IMR-90 (cell line): ENCODE measurements at regions not wholly inside any gene's neighbourhood (a gene's known extent, or its start where the extent isn't known, plus 50 kb on each side); places are given as distances from the start of the nearest gene placed in this dataset.
"Not testable (repeated sequence)": the region's sequence is repeated elsewhere in the genome, so short reads cannot be mapped to it uniquely, and the experiment has no call there.

Source experiments
- ATAC-seq: fragments of 200-7000 bp; cut with Tn5 transposase; 2 replicates; pipeline ENCODE4 v1.9.1; 2020; ENCODE audit warnings: low read depth, mild to moderate bottlenecking, moderate library complexity
- BruUV-seq: library from RNA; stranded (reverse); fragments of 400-500 nt; replicated peaks from 2 replicates; lab custom pipeline; 2021; lab: Mats Ljungman, UMichigan
- CTCF ChIA-PET: fragments of 300-600 bp; formaldehyde crosslinking; extraction: SDS; loops from one replicate; lab custom pipeline; 2021; ENCODE audit warnings: antibody characterized with exemption; lab: Yijun Ruan, JAX
- POLR2A ChIA-PET: fragments of 300-600 bp; sonication (Branson Sonifier 250); formaldehyde crosslinking; loops from one replicate; lab custom pipeline; 2022; ENCODE audit warnings: antibody characterized with exemption; ENCODE audit not compliant: unreplicated experiment; lab: Charles Lee
- DNase-seq: peaks from one replicate; pipeline ENCODE4 v3.0.0; 2013
- H2AFZ ChIP-seq: replicated peaks from 2 replicates; pipeline ENCODE3; 2013; ENCODE audit warnings: low read length, mild to moderate bottlenecking; ENCODE audit not compliant: poor library complexity
- H2AK5ac ChIP-seq: 2 replicates; pipeline ENCODE4 v1.6.1; 2013; ENCODE audit warnings: low read depth, low read length, inconsistent platforms
- H2AK9ac ChIP-seq: replicated peaks from 2 replicates; pipeline ENCODE3; 2013; ENCODE audit warnings: mild to moderate bottlenecking, low read depth, low read length, moderate library complexity; ENCODE audit not compliant: poor library complexity
- H2BK120ac ChIP-seq: 2 replicates; pipeline ENCODE4 v1.6.1; 2013; ENCODE audit warnings: low read depth, low read length, inconsistent platforms
- H2BK15ac ChIP-seq: 3 replicates; pipeline ENCODE4 v1.6.1; 2013; ENCODE audit warnings: low read depth, low read length, inconsistent platforms
- H2BK20ac ChIP-seq: 2 replicates; pipeline ENCODE4 v1.6.1; 2013; ENCODE audit warnings: low read depth, mild to moderate bottlenecking, inconsistent platforms, low read length, moderate library complexity
- H2BK5ac ChIP-seq: 2 replicates; pipeline ENCODE4 v1.6.1; 2013; ENCODE audit warnings: mild to moderate bottlenecking, low read depth, low read length, inconsistent platforms; ENCODE audit not compliant: poor library complexity, severe bottlenecking
- H3K14ac ChIP-seq: replicated peaks from 2 replicates; pipeline ENCODE4 v1.6.1; 2013; ENCODE audit warnings: low read depth, low read length, inconsistent platforms
- H3K18ac ChIP-seq: 2 replicates; pipeline ENCODE4 v1.6.1; 2013; ENCODE audit warnings: low read depth, low read length, control low read depth
- H3K23ac ChIP-seq: 2 replicates; pipeline ENCODE4 v1.6.1; 2013; ENCODE audit warnings: low read depth, low read length, inconsistent platforms
- H3K27ac ChIP-seq: 2 replicates; pipeline ENCODE4 v1.5.1; 2013; ENCODE audit warnings: mild to moderate bottlenecking, control low read depth, low read length; ENCODE audit not compliant: insufficient read depth
- H3K27me3 ChIP-seq: 2 replicates; pipeline ENCODE4 v1.6.1; 2013; ENCODE audit warnings: low read length; ENCODE audit not compliant: control insufficient read depth, insufficient read depth
- H3K36me3 ChIP-seq: 2 replicates; pipeline ENCODE4 v1.6.1; 2013; ENCODE audit warnings: low read length, mixed read lengths; ENCODE audit not compliant: control insufficient read depth, insufficient read depth
- H3K4ac ChIP-seq: 2 replicates; pipeline ENCODE4 v1.6.1; 2013; ENCODE audit warnings: low read depth, low read length, inconsistent platforms
- H3K4me1 ChIP-seq: 2 replicates; pipeline ENCODE4 v1.6.1; 2013; ENCODE audit warnings: low read length, mixed read lengths; ENCODE audit not compliant: control insufficient read depth, insufficient read depth
- H3K4me2 ChIP-seq: 2 replicates; pipeline ENCODE4 v1.6.1; 2013; ENCODE audit warnings: low read depth, mild to moderate bottlenecking, control low read depth, low read length, moderate library complexity
- H3K4me3 ChIP-seq: 2 replicates; pipeline ENCODE4 v1.5.1; 2013; ENCODE audit warnings: low read depth, mild to moderate bottlenecking, control low read depth, low read length, moderate library complexity; ENCODE audit not compliant: insufficient read depth
- H3K56ac ChIP-seq: 2 replicates; pipeline ENCODE4 v1.6.1; 2013; ENCODE audit warnings: low read length, inconsistent platforms; ENCODE audit not compliant: insufficient read depth; ENCODE audit errors: extremely low read depth
- H3K79me1 ChIP-seq, 2 experiments: 2 replicates each; pipeline ENCODE4 v1.6.1; 2013; ENCODE audit warnings: low read length in 2 of 2, inconsistent platforms in 1 of 2, low read depth in 1 of 2
- H3K9ac ChIP-seq: 2 replicates; pipeline ENCODE4 v1.6.1; 2013; ENCODE audit warnings: low read depth, low read length, control low read depth
- H3K9me1 ChIP-seq: 2 replicates; pipeline ENCODE4 v1.6.1; 2013; ENCODE audit warnings: low read length, inconsistent platforms; ENCODE audit not compliant: insufficient read depth
- H3K9me3 ChIP-seq: 2 replicates; pipeline ENCODE4 v1.6.1; 2013; ENCODE audit warnings: low read length; ENCODE audit not compliant: control insufficient read depth, insufficient read depth
- H4K20me1 ChIP-seq: 2 replicates; pipeline ENCODE4 v1.6.1; 2013; ENCODE audit warnings: low read length, inconsistent platforms; ENCODE audit not compliant: insufficient read depth
- H4K5ac ChIP-seq: 2 replicates; pipeline ENCODE4 v1.6.1; 2013; ENCODE audit warnings: mild to moderate bottlenecking, low read depth, low read length, control low read depth
- H4K8ac ChIP-seq, 2 experiments: 2 replicates each; pipeline ENCODE4 v1.6.1; 2013; ENCODE audit warnings: low read depth in 2 of 2, low read length in 2 of 2, control low read depth in 1 of 2, inconsistent platforms in 1 of 2
- H4K91ac ChIP-seq: 2 replicates; pipeline ENCODE4 v1.6.1; 2013; ENCODE audit warnings: low read depth, low read length, inconsistent platforms; ENCODE audit not compliant: insufficient read depth
- CHD1 ChIP-seq: IDR thresholded peaks from 2 replicates; pipeline ENCODE4 v1.6.1; 2012; ENCODE audit warnings: low read depth, low read length, improper control_type of control experiment
- MAZ ChIP-seq: IDR thresholded peaks from 2 replicates; pipeline ENCODE4 v1.6.1; 2012; ENCODE audit warnings: low read depth, mild to moderate bottlenecking, low read length, improper control_type of control experiment, moderate library complexity, borderline replicate concordance
- NFE2L2 ChIP-seq: fragments of 150-350 bp; IDR thresholded peaks from 2 replicates; pipeline ENCODE4 v1.6.1; 2016; ENCODE audit warnings: low read depth, mild to moderate bottlenecking, low read length
- POLR2A ChIP-seq: IDR thresholded peaks from 2 replicates; pipeline ENCODE4 v1.6.1; 2012; ENCODE audit warnings: mild to moderate bottlenecking, low read depth, low read length
- USF2 ChIP-seq: fragments of 150-350 bp; IDR thresholded peaks from 2 replicates; pipeline ENCODE4 v1.6.1; 2017; ENCODE audit warnings: mild to moderate bottlenecking, antibody characterized with exemption, low read length, low read depth
- WGBS, 2 experiments: methylation state at CpG; one replicate each; pipeline versions ENCODE4 v1.1.5 to v1.1.7; 2013; ENCODE audit warnings: missing lambda C conversion rate in 2 of 2; ENCODE audit not compliant: insufficient read length in 1 of 2; ENCODE audit errors: extremely low coverage in 2 of 2; 5-methylcytosine and 5-hydroxymethylcytosine counted together
- dilution Hi-C: fragments of 300-500 bp; cut with HindIII; formaldehyde crosslinking; loops from one replicate; pipeline ENCODE4 v1.14.3; 2018; ENCODE audit warnings: low sequenced_read_pairs; ENCODE audit not compliant: unreplicated experiment
- in situ Hi-C: fragments of 300-500 bp; cut with MboI; formaldehyde crosslinking; loops from 3 replicates; pipeline ENCODE4 v1.14.3; 2019; ENCODE audit warnings: low sequenced_read_pairs, inconsistent platforms, mixed read lengths
- intact Hi-C: fragments of 100-400 bp; cut with micrococcal nuclease; formaldehyde crosslinking; loops from 2 replicates; pipeline ENCODE4 v1.10.0; 2022
- TF ChIP-seq, protein P1 (sequence below): fragments of 150-350 bp; IDR thresholded peaks from 2 replicates; pipeline ENCODE4 v1.6.1; 2016; ENCODE audit warnings: low read depth, mild to moderate bottlenecking, low read length, moderate library complexity, borderline replicate concordance

GRCh38 chrX:80573275-80573674, 153.0 kb downstream of the TENT5D start:
- no peak overlapping the region for H2BK15ac ChIP-seq
- H2BK5ac ChIP-seq = no peak overlapping the region
- ChIA-PET CTCF (no interaction called here), POLR2A (no interaction called here)
- no peak overlapping the region for H3K18ac ChIP-seq
- DNase-seq (no peak), ATAC-seq (no peak)
- no peaks in the 10 kb centered on the region for H3K27me3 ChIP-seq
- no peak overlapping the region for H4K91ac ChIP-seq
- no peaks in the 10 kb centered on the region for H4K20me1 ChIP-seq
- H3K36me3 ChIP-seq = no peaks in the 10 kb centered on the region
- H3K9ac ChIP-seq = no peak overlapping the region
- H3K27ac ChIP-seq = no peak overlapping the region
- in situ Hi-C loops (no loop called here), intact Hi-C loops (no loop called here), dilution Hi-C loops (no loop called here)
- no peak overlapping the region for H2AK9ac ChIP-seq
- no peak overlapping the region for H3K14ac ChIP-seq
- TF ChIP-seq MAZ (no peak), NFE2L2 (no peak), USF2 (no peak), CHD1 (no peak), POLR2A (no peak)
- TF ChIP-seq, protein P1, sequence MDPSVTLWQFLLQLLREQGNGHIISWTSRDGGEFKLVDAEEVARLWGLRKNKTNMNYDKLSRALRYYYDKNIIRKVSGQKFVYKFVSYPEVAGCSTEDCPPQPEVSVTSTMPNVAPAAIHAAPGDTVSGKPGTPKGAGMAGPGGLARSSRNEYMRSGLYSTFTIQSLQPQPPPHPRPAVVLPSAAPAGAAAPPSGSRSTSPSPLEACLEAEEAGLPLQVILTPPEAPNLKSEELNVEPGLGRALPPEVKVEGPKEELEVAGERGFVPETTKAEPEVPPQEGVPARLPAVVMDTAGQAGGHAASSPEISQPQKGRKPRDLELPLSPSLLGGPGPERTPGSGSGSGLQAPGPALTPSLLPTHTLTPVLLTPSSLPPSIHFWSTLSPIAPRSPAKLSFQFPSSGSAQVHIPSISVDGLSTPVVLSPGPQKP = no peak
- H2AK5ac ChIP-seq = no peak overlapping the region
- no peaks in the 10 kb centered on the region for H3K9me1 ChIP-seq
- no peak overlapping the region for H3K56ac ChIP-seq
- H3K4me2 ChIP-seq = no peak overlapping the region
- H2BK20ac ChIP-seq = no peak overlapping the region
- no peak overlapping the region for H4K8ac ChIP-seq
- no peak overlapping the region for H4K5ac ChIP-seq
- no peak overlapping the region for H3K23ac ChIP-seq
- BruUV-seq = no TSS peak
- H2AFZ ChIP-seq = no peak overlapping the region
- no peaks in the 10 kb centered on the region for H3K4me1 ChIP-seq
- H3K79me1 ChIP-seq = no peaks in the 10 kb centered on the region
- 81% methylated on average over 14 of the region's 20 CpGs; no CpG with 5 or more reads in 1 of the 2 experiments for WGBS, 2 experiments
- H3K4ac ChIP-seq = no peak overlapping the region
- H3K9me3 ChIP-seq = peaks cover 10% of the 10 kb centered on the region; the same call in 1 of the 2 replicates
- H2BK120ac ChIP-seq = no peak overlapping the region
- H3K4me3 ChIP-seq = no peak overlapping the region

DNA sequence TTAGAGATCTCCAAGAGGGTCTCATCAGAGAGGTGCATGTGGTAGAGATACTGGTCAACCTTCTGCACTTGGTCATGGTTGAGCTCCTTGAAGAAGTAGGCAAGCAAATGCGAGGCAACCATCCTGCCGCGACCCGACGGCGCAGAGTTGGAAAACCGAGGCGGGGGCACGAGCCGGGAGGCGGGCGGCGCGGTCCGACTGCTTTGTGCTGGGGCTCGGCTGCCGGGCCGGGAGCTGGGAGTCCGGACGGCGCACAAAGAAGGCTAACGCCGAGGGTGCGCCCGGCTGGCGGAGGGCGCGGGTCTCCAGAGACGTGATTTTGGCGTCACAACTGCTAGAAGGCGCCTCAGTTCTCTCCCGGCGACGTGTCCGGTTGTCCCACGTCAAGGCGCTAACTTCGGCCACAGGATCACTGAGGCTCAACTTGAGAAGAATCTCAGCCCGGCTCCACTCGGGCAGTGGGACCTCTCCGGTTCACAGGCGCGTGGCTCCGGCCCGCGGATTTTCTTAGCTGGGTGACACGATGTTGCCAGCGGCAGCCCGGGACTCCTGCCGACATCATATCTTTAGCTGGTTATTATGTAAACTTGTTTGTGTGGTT, 154.3 kb downstream of the TENT5D start:
- H3K9me1 ChIP-seq, H2BK5ac ChIP-seq, H3K4me3 ChIP-seq, H3K14ac ChIP-seq, BruUV-seq, H3K9me3 ChIP-seq, ATAC-seq, in situ Hi-C loops, intact Hi-C loops, H2BK20ac ChIP-seq, dilution Hi-C loops, H3K36me3 ChIP-seq, H3K23ac ChIP-seq, H3K9ac ChIP-seq, H3K4ac ChIP-seq, H4K5ac ChIP-seq, H3K4me2 ChIP-seq, H3K18ac ChIP-seq, H2AK9ac ChIP-seq, H2BK120ac ChIP-seq, H2AFZ ChIP-seq, H3K27ac ChIP-seq, H2BK15ac ChIP-seq, H3K4me1 ChIP-seq, POLR2A ChIA-PET, H4K91ac ChIP-seq, H3K79me1 ChIP-seq, H4K20me1 ChIP-seq, DNase-seq, CTCF ChIA-PET, H2AK5ac ChIP-seq, H4K8ac ChIP-seq, H3K27me3 ChIP-seq, H3K56ac ChIP-seq: not testable (repeated sequence)
- WGBS, 2 experiments = 74% methylated on average over 29 of the region's 50 CpGs; no CpG with 5 or more reads in 1 of the 2 experiments
